GM12873 (cell line): ENCODE measurements at regions not wholly inside any gene's neighbourhood (a gene's known extent, or its start where the extent isn't known, plus 50 kb on each side); places are given as distances from the start of the nearest gene placed in this dataset.

Experiments
- CTCF ChIP-seq: IDR thresholded peaks from 2 replicates; pipeline ENCODE4 v1.5.1; 2012; ENCODE audit warnings: low read depth, mild to moderate bottlenecking, moderate library complexity, low read length, control low read depth; ENCODE audit not compliant: insufficient read depth; ENCODE audit errors: missing control alignments

GRCh38 chr3:137477614-137478013 is 286.5 kb upstream of the SOX14 start:
- no peak for TF ChIP-seq CTCF

- TF ChIP-seq CTCF, result no peak
Measured at GRCh38 chr3:137509354-137510045, 254.6 kb upstream of the SOX14 start.

- TF ChIP-seq CTCF, result peak; percentile 6
Measured at GRCh38 chr3:137511655-137512054, 252.5 kb upstream of the SOX14 start.

GRCh38 chr3:137514853-137515252 is 249.3 kb upstream of the SOX14 start:
- peak; percentile 21 for TF ChIP-seq CTCF

GRCh38 chr3:137519602-137520001 is 244.5 kb upstream of the SOX14 start:
- no peak for TF ChIP-seq CTCF

GRCh38 chr3:137524751-137525150 is 239.4 kb upstream of the SOX14 start:
- no peak for TF ChIP-seq CTCF

- TF ChIP-seq CTCF, result no peak
Measured at GRCh38 chr3:137525471-137525870, 238.6 kb upstream of the SOX14 start.
